HG03442 (cell line): ENCODE measurements at regions not wholly inside any gene's neighbourhood (a gene's known extent, or its start where the extent isn't known, plus 50 kb on each side); places are given as distances from the start of the nearest gene placed in this dataset.

ENCODE experiments used
- ATAC-seq: cut with Tn5 transposase; IDR thresholded peaks from one replicate; pipeline ENCODE4 v1.9.1; 2021; ENCODE audit warnings: mild to moderate bottlenecking, moderate library complexity; ENCODE audit not compliant: unreplicated experiment

DNA sequence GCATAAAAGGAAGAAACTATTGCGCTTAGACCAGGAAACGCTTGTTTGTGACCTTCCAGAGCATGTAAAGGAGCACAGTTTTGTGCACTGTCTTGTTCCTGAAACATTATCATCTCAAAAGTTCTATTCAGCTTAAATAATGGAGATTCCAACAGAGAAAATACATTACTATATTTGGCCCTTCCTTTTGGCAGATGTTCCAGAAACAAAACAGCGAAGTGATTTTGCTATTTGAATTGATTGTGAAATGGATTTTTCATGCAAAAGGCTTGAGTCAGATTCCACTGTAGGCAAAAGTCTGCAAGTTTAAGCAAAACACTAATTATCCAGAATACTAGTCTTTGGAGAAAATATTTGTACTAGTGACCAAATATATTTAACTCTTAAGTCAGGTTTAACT lies 80.3 kb upstream of the PTBP2 start:
- no peak for ATAC-seq

DNA sequence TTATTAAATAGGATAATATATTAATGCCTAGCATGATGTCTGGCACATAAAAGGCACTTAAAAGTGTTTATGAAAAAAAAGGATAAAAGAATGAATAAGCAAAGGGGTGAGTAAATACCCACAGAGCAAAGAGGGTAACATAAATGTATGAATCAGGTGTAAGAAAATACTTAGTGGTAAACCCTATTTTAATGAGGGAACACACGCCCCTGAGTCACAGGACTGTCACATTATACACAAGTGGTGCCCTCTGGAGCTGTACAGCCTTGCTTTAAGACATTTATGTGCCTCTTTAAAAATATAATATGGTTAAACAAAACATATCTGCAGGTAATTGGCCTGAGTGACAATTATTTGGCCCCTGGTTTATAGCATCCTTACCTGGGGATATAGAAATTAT lies 78.1 kb upstream of the PTBP2 start:
- ATAC-seq: no peak

DNA sequence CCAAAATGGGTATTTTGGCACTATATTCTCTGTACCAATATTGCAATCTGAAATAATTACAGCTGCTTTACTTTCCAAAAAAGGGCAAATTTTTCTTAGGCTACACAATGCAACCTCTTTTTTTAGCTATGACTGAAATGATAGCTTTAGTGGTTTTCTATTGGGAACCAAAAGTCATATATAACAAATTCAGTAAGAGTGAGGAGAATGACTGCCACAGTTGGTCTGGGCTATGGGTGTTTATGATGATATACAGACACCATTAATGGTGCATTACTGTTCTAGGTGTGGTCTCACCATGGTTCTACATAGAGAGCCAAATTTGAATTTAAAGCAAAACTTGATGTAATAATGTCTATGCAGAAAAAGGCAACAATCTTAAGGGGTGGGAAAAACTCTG lies 72.3 kb upstream of the PTBP2 start:
- no peak for ATAC-seq

DNA sequence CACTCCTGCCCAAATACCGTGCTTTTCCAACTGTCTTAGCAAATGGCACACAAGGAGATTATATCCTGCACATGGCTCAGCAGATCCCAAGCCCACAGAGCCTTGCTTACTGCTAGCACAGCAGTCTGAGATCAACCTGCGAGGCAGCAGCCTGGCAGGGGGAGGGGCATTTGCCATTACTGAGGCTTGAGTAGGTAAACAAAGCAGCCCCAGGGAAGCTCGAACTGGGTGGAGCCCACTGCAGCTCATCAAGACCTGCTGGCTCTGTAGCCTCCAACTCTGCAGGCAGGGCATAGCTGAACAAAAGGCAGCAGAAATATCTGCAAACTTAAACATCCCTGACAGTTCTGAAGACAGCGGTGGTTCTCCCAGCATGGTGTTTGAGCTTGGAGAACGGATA lies 70.1 kb upstream of the PTBP2 start:
- no peak for ATAC-seq

DNA sequence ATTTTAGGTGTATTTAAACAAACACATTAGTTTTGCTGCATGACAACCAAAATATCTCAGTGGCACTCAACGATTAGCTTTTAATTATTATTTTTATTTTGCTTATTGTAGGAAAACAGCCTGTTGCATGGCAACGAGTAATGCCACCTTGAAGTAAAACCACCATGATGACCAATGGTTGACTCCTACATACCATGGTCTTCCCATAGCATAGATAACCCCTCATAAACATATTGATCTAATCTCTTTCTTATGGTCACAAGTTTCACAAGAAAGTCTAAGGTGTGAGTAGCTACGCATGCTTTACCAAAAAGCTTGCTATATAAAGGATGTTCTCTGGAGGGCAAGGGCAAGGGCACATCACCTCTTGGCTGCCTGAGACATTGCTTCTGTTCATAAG lies 61.5 kb upstream of the PTBP2 start:
- no peak for ATAC-seq

DNA sequence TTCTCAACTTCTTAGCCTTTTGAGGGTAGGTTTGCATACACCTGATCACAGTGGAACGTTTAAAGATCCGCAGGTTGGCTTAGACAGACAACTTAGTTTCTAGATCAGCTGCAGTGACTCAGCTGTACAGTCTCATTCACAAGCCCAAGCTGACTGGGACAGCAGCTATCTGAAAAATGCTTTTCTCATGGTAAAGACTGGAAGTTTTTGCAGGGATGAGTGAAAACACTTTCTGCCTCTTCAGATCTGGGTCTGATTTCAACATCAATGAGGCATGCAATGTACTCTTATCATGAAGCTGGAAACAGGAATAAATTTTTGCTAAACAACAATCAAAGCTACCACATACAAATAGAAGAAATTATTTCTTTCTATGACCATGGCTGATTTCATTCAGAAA lies 61.1 kb upstream of the PTBP2 start:
- no peak for ATAC-seq
